GM12873 (cell line): ENCODE measurements at regions not wholly inside any gene's neighbourhood (a gene's known extent, or its start where the extent isn't known, plus 50 kb on each side); places are given as distances from the start of the nearest gene placed in this dataset.

Experiments
- TF ChIP-seq, protein P1 (sequence below): IDR thresholded peaks from 2 replicates; pipeline ENCODE4 v1.5.1; 2012; ENCODE audit warnings: low read depth, mild to moderate bottlenecking, moderate library complexity, low read length, control low read depth; ENCODE audit not compliant: insufficient read depth; ENCODE audit errors: missing control alignments

DNA sequence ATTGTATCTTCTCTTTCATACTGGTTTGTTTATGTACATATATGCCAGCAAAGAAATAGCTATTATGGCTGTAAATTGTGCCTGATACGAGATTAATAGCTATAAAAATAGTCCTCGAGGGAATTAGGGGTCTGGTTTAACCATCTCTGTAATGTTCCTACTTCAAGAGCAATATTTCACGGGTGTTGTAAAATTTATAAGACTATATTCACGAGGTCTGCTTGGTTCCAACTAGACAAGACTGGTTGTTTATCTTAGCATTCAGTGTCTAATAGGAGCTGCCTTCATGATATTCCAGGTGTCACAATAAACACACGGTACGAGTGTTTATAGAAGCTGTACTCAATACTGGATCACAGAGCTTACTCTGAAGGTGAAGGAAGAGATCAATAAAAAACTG is 389.9 kb downstream of the SIPA1L2 start:
- TF ChIP-seq, protein P1, sequence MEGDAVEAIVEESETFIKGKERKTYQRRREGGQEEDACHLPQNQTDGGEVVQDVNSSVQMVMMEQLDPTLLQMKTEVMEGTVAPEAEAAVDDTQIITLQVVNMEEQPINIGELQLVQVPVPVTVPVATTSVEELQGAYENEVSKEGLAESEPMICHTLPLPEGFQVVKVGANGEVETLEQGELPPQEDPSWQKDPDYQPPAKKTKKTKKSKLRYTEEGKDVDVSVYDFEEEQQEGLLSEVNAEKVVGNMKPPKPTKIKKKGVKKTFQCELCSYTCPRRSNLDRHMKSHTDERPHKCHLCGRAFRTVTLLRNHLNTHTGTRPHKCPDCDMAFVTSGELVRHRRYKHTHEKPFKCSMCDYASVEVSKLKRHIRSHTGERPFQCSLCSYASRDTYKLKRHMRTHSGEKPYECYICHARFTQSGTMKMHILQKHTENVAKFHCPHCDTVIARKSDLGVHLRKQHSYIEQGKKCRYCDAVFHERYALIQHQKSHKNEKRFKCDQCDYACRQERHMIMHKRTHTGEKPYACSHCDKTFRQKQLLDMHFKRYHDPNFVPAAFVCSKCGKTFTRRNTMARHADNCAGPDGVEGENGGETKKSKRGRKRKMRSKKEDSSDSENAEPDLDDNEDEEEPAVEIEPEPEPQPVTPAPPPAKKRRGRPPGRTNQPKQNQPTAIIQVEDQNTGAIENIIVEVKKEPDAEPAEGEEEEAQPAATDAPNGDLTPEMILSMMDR, result no peak

DNA sequence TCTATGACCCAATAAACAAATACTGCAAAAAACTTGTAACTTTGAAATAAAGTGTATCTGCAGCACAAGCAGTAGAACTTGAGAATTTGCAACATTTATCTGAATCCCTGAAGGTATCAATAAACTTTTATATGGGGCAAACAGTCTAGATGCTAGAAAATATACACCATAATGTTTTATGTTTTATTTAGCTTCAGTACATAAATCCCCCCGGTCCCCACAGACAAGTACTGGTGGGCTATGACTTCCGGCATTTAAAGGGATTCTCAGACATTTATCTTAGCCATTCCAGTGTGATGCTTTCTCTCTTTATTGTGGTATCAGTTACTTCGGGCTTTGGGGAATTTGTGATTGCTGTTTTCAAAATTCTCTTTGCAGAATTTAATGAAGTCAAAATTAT is 390.4 kb downstream of the SIPA1L2 start:
- TF ChIP-seq, protein P1, result no peak

DNA sequence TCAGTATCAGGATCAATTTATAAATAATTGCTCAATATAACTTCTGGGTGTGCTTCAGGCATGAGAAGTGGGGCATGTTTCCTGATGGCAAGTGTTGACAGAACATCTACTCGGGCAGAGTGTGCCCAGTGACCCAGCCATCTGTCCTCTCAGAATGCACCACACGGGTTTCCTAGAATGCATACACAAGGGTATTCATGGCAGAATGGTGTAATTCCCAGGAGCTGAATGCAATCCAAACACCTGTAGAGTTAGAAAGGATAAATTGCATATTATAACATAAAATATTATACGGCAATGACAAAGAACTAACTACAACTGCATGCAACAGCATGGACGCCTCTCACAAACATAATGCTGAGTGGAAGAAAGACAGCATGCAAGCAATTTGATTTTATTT is 391.9 kb downstream of the SIPA1L2 start:
- TF ChIP-seq, protein P1, result no peak

DNA sequence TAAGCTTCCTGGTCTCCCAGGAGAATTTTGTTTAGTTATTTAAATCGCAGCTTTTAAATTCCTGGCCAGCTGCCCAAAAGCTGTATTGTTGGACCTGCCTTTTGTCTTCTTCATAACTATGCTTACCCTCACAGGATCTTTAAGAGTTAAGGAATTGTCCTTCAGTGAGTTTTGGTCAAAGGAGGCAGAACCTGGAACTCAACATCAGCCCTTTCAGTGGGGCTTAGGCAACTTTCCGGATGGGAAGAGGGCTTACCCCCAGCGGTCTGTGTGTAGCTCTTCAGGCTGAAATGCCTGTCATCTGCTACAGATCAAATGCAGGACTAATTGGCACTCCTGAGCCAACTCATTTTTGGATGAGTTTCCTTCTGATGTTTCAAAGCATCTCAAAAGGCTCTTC is 402.6 kb downstream of the SIPA1L2 start:
- TF ChIP-seq, protein P1, result no peak

GRCh38 chr1:232226197-232226712 is 403.7 kb downstream of the SIPA1L2 start:
- TF ChIP-seq, protein P1, result no peak

GRCh38 chr1:232225336-232226131 is 404.4 kb downstream of the SIPA1L2 start:
- TF ChIP-seq, protein P1, result no peak

DNA sequence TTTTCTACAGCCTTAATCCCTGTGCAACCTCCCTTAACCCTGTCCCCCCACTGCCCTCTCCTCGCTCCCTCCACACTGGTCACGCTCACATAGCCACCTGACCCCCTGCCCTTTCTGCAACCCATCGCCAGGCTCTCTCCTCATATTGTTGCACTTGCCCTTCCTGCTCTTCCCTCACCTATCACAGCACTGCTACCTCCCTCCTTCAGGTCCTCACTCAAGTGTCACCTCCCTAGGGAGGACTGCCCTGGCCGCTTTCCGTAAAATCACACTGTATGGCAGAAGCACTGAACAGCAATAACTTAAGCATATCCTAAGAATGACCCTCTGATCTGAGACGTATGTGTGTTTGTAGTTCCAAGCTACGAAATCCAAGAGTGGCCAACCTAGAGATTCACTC is 406.0 kb downstream of the SIPA1L2 start:
- TF ChIP-seq, protein P1, result no peak
